ENCODE measurements at regions not wholly inside any gene's neighbourhood (a gene's known extent, or its start where the extent isn't known, plus 50 kb on each side); places are given as distances from the start of the nearest gene placed in this dataset.

DNA sequence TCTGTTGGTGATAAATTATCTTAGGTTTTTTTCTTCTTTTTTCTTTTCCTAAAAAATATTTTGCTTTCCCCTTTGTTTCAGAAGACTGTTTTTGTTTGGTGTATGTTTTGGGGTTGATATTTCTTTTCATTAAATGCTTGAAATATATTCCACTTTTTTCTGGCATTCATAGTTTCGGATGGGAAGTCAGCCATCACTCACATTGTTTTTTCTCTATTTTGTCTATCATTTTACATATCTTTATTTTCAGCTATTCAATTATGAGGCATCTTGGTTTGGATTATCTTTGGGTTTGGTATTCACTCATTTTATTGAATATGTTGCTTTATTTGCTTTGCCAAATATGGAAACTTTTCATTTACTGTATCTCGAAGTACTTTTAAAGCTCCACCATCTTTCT, 600.5 kb upstream of the EYS start:
- TF ChIP-seq, protein P1, sequence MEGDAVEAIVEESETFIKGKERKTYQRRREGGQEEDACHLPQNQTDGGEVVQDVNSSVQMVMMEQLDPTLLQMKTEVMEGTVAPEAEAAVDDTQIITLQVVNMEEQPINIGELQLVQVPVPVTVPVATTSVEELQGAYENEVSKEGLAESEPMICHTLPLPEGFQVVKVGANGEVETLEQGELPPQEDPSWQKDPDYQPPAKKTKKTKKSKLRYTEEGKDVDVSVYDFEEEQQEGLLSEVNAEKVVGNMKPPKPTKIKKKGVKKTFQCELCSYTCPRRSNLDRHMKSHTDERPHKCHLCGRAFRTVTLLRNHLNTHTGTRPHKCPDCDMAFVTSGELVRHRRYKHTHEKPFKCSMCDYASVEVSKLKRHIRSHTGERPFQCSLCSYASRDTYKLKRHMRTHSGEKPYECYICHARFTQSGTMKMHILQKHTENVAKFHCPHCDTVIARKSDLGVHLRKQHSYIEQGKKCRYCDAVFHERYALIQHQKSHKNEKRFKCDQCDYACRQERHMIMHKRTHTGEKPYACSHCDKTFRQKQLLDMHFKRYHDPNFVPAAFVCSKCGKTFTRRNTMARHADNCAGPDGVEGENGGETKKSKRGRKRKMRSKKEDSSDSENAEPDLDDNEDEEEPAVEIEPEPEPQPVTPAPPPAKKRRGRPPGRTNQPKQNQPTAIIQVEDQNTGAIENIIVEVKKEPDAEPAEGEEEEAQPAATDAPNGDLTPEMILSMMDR (IDR thresholded peaks at IDR 0.05; ENCODE audit: low read length): no peak
- no peak for TF ChIP-seq EZH2 (optimal IDR thresholded peaks at IDR 0.05; ENCODE audit: low read depth, low read length)
